K562 (cell line): ENCODE measurements at regions not wholly inside any gene's neighbourhood (a gene's known extent, or its start where the extent isn't known, plus 50 kb on each side); places are given as distances from the start of the nearest gene placed in this dataset.

Source experiments
- C11orf30 ChIP-seq: fragments of 450-650 bp; IDR thresholded peaks from 2 replicates; pipeline ENCODE4 v1.6.1; 2016; ENCODE audit warnings: low read depth, mild to moderate bottlenecking
- DPF2 ChIP-seq: fragments of 450-650 bp; IDR thresholded peaks from 2 replicates; pipeline ENCODE4 v1.6.1; 2016
- ETV6 ChIP-seq, 3 experiments: fragments of 150-350 bp in 1 of 3; sonication (generic) in 1 of 3; formaldehyde crosslinking in 1 of 3; IDR thresholded peaks; 2 replicates each; pipeline versions ENCODE4 v1.6.1 to v1.8.0; 2014 to 2022; ENCODE audit warnings: borderline replicate concordance in 2 of 3, low read depth in 2 of 3, antibody characterized with exemption in 1 of 3, low read length in 1 of 3, mild to moderate bottlenecking in 1 of 3, missing genetic modification reagents in 1 of 3
- GATA2 ChIP-seq: sonication (generic); formaldehyde crosslinking; IDR thresholded peaks from 2 replicates; pipeline ENCODE4 v1.4.0; 2020; ENCODE audit warnings: mild to moderate bottlenecking, missing genetic modification reagents
- GTF2F1 ChIP-seq: IDR thresholded peaks from 2 replicates; pipeline ENCODE4 v1.6.1; 2011; ENCODE audit warnings: low read depth, low read length, improper control_type of control experiment
- KLF10 ChIP-seq: fragments of 250-450 bp; sonication (Bioruptor Pico); IDR thresholded peaks from 2 replicates; pipeline ENCODE4 v1.6.1; 2021; ENCODE audit warnings: matching md5 sums
- MEF2A ChIP-seq: IDR thresholded peaks from 2 replicates; pipeline ENCODE4 v1.6.1; 2011; ENCODE audit warnings: low read depth, mild to moderate bottlenecking, low read length, moderate library complexity; ENCODE audit not compliant: control insufficient read depth
- NCOA1 ChIP-seq: fragments of 450-650 bp; IDR thresholded peaks from 2 replicates; pipeline ENCODE4 v1.6.1; 2016; ENCODE audit warnings: low read depth
- NCOA6 ChIP-seq: fragments of 450-650 bp; IDR thresholded peaks from 2 replicates; pipeline ENCODE4 v1.6.1; 2017; ENCODE audit warnings: mild to moderate bottlenecking
- NR4A1 ChIP-seq, 2 experiments: fragments of 250-450 bp in 1 of 2; fragments of 450-650 bp in 1 of 2; sonication (Bioruptor Pico) in 1 of 2; IDR thresholded peaks; 2 replicates each; pipeline versions ENCODE4 v1.4.0 to v1.6.1; 2016 to 2020; ENCODE audit warnings: mild to moderate bottlenecking in 2 of 2, missing compliant biosample characterization in 1 of 2, missing genetic modification characterization in 1 of 2, moderate library complexity in 1 of 2
- PTTG1 ChIP-seq: fragments of 450-650 bp; IDR thresholded peaks from 2 replicates; pipeline ENCODE4 v1.6.1; 2016; ENCODE audit warnings: low read depth, mild to moderate bottlenecking, missing genetic modification characterization, missing compliant biosample characterization
- RBM25 ChIP-seq: fragments of 200-400 bp; formaldehyde crosslinking; IDR thresholded peaks from 2 replicates; pipeline ENCODE4 v1.6.1; 2018; ENCODE audit warnings: low read length, low read depth, moderate library complexity; ENCODE audit not compliant: severe bottlenecking
- SAFB2 ChIP-seq: fragments of 200-400 bp; formaldehyde crosslinking; IDR thresholded peaks from 2 replicates; pipeline ENCODE4 v1.6.1; 2018; ENCODE audit warnings: borderline replicate concordance, low read length, low read depth, moderate library complexity; ENCODE audit not compliant: severe bottlenecking
- SMARCA4 ChIP-seq: fragments of 450-650 bp; IDR thresholded peaks from 2 replicates; pipeline ENCODE4 v1.6.1; 2016
- TEAD1 ChIP-seq, 2 experiments: fragments of 450-650 bp in 1 of 2; sonication (generic) in 1 of 2; formaldehyde crosslinking; IDR thresholded peaks; 2 replicates each; pipeline versions ENCODE4 v1.4.0 to v1.8.0; 2020 to 2022; ENCODE audit warnings: mild to moderate bottlenecking in 2 of 2, missing genetic modification reagents in 1 of 2
- TEAD4 ChIP-seq, 2 experiments: sonication (generic) in 1 of 2; formaldehyde crosslinking in 1 of 2; IDR thresholded peaks; 2 replicates each; pipeline versions ENCODE4 v1.6.1 to v1.8.0; 2012 to 2022; ENCODE audit warnings: borderline replicate concordance in 1 of 2, inconsistent platforms in 1 of 2, low read length in 1 of 2, mild to moderate bottlenecking in 1 of 2, missing genetic modification reagents in 1 of 2
- XRCC5 ChIP-seq: fragments of 200-400 bp; formaldehyde crosslinking; IDR thresholded peaks from 2 replicates; pipeline ENCODE4 v1.6.1; 2017; ENCODE audit warnings: low read depth, mild to moderate bottlenecking, low read length
- ZC3H11A ChIP-seq: IDR thresholded peaks from 2 replicates; pipeline ENCODE4 v1.6.1; 2012; ENCODE audit warnings: low read depth, low read length, improper control_type of control experiment
- ZNF140 ChIP-seq: fragments of 250-450 bp; sonication (Bioruptor Pico); IDR thresholded peaks from 2 replicates; pipeline ENCODE4 v1.8.0; 2021; ENCODE audit warnings: moderate library complexity, mild to moderate bottlenecking, inconsistent platforms
- ZNF224 ChIP-seq: sonication (generic); formaldehyde crosslinking; IDR thresholded peaks from 2 replicates; pipeline ENCODE4 v1.8.0; 2022; ENCODE audit warnings: mild to moderate bottlenecking, missing genetic modification reagents
- ZNF696 ChIP-seq: fragments of 250-450 bp; sonication (Bioruptor Pico); conservative IDR thresholded peaks from 2 replicates; pipeline ENCODE4 v1.4.0; 2020; ENCODE audit warnings: mild to moderate bottlenecking, moderate library complexity
- ZNF79 ChIP-seq: fragments of 250-450 bp; sonication (Bioruptor Pico); IDR thresholded peaks from 2 replicates; pipeline ENCODE4 v1.4.0; 2020; ENCODE audit warnings: low read depth, mild to moderate bottlenecking, moderate library complexity
- TF ChIP-seq, protein P1 (sequence below): fragments of 450-650 bp; IDR thresholded peaks from 2 replicates; pipeline ENCODE4 v1.6.1; 2016
- TF ChIP-seq, protein P2 (sequence below): sonication (generic); formaldehyde crosslinking; IDR thresholded peaks from 2 replicates; pipeline ENCODE4 v1.8.1; 2023; ENCODE audit warnings: mild to moderate bottlenecking, missing genetic modification reagents
- TF ChIP-seq, protein P3 (sequence below): sonication (generic); formaldehyde crosslinking; IDR thresholded peaks from 2 replicates; pipeline ENCODE4 v1.8.0; 2022; ENCODE audit warnings: mild to moderate bottlenecking, low read depth, missing genetic modification reagents

DNA sequence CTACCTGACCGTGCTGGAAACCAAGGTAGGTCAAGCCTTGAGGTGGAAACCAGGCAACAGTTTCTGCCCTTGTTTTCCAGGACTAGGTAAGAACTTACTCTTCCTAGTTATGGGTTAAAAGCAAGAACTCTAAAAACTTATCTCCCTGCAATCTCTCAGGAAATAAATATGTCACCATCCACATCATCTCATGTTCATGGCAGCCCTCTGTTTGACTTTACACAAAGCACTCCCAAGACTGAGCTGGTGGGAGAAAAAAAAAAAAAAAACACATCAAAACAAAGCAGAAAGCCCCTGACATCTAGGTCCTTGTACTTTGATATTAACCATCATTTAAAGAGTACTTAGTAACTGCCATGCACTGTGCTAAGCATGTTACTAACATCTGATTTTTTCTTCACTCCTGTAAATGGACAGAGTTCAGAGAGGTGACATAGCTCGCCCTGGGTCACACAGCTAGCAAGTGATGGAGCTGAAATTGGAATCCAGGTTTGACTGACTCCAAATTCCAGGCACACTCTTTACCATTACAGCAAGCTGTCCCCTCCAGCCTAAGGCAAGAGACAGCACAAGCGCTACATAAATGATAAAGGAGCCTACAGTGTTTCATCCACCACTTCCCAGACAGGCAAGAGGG, 102.8 kb upstream of the NOCT start (continued):
- peak; percentile 54 for TF ChIP-seq RBM25
- no peak for TF ChIP-seq TEAD4 (IDR thresholded peaks at IDR 0.05; ENCODE audit: low read length)
- no peak for TF ChIP-seq TEAD4 (CRISPR knock-in tag; IDR thresholded peaks at IDR 0.05; ENCODE audit: borderline replicate concordance)
- TF ChIP-seq, protein P1, sequence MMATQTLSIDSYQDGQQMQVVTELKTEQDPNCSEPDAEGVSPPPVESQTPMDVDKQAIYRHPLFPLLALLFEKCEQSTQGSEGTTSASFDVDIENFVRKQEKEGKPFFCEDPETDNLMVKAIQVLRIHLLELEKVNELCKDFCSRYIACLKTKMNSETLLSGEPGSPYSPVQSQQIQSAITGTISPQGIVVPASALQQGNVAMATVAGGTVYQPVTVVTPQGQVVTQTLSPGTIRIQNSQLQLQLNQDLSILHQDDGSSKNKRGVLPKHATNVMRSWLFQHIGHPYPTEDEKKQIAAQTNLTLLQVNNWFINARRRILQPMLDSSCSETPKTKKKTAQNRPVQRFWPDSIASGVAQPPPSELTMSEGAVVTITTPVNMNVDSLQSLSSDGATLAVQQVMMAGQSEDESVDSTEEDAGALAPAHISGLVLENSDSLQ, result peak; percentile 53; the same call in 1 of the 2 replicates
- TF ChIP-seq C11orf30, result no peak
- TF ChIP-seq, protein P2, sequence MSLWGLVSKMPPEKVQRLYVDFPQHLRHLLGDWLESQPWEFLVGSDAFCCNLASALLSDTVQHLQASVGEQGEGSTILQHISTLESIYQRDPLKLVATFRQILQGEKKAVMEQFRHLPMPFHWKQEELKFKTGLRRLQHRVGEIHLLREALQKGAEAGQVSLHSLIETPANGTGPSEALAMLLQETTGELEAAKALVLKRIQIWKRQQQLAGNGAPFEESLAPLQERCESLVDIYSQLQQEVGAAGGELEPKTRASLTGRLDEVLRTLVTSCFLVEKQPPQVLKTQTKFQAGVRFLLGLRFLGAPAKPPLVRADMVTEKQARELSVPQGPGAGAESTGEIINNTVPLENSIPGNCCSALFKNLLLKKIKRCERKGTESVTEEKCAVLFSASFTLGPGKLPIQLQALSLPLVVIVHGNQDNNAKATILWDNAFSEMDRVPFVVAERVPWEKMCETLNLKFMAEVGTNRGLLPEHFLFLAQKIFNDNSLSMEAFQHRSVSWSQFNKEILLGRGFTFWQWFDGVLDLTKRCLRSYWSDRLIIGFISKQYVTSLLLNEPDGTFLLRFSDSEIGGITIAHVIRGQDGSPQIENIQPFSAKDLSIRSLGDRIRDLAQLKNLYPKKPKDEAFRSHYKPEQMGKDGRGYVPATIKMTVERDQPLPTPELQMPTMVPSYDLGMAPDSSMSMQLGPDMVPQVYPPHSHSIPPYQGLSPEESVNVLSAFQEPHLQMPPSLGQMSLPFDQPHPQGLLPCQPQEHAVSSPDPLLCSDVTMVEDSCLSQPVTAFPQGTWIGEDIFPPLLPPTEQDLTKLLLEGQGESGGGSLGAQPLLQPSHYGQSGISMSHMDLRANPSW (CRISPR knock-in tag), result no peak
- peak; percentile 51; the same call in 1 of the 2 replicates for TF ChIP-seq GATA2
- TF ChIP-seq ZNF224 (CRISPR knock-in tag), result no peak
- TF ChIP-seq NR4A1 (CRISPR knock-in tag; IDR thresholded peaks at IDR 0.05), result no peak
- TF ChIP-seq NR4A1 (tag; IDR thresholded peaks at IDR 0.05), result no peak
- peak; percentile 57; the same call in 1 of the 2 replicates for TF ChIP-seq DPF2
- peak; percentile 49; the same call in 1 of the 2 replicates for TF ChIP-seq SMARCA4
- TF ChIP-seq ZNF79, result no peak
- no peak for TF ChIP-seq NCOA6
- no peak for TF ChIP-seq XRCC5
- TF ChIP-seq MEF2A, result no peak
- no peak for TF ChIP-seq PTTG1 (tag)
- TF ChIP-seq TEAD1 (CRISPR knock-in tag; IDR thresholded peaks at IDR 0.05), result no peak
- TF ChIP-seq ZC3H11A, result no peak
- no peak for TF ChIP-seq GTF2F1
- TF ChIP-seq KLF10, result no peak
- TF ChIP-seq SAFB2, result no peak
- TF ChIP-seq, protein P3, sequence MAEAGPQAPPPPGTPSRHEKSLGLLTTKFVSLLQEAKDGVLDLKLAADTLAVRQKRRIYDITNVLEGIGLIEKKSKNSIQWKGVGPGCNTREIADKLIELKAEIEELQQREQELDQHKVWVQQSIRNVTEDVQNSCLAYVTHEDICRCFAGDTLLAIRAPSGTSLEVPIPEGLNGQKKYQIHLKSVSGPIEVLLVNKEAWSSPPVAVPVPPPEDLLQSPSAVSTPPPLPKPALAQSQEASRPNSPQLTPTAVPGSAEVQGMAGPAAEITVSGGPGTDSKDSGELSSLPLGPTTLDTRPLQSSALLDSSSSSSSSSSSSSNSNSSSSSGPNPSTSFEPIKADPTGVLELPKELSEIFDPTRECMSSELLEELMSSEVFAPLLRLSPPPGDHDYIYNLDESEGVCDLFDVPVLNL (CRISPR knock-in tag), result no peak
- TF ChIP-seq ZNF696 (CRISPR knock-in tag), result no peak
- TF ChIP-seq NCOA1, result no peak
- TF ChIP-seq ETV6 (IDR thresholded peaks at IDR 0.05; ENCODE audit: borderline replicate concordance in 1 of 2, low read depth in 2 of 2, low read length in 1 of 2), result no peak
- TF ChIP-seq ETV6 (CRISPR knock-in tag; IDR thresholded peaks at IDR 0.05; ENCODE audit: borderline replicate concordance), result no peak
- TF ChIP-seq ZNF140 (CRISPR knock-in tag), result no peak
